ENCODE measurements at regions not wholly inside any gene's neighbourhood (a gene's known extent, or its start where the extent isn't known, plus 50 kb on each side); places are given as distances from the start of the nearest gene placed in this dataset.

- H3K9me3 ChIP-seq, result no peaks in the 10 kb centered on the region
- H3K36me3 ChIP-seq, result no peaks in the 10 kb centered on the region
- TF ChIP-seq POLR2A (IDR thresholded peaks at IDR 0.05) (no peak), CTCF (IDR thresholded peaks at IDR 0.05) (no peak)
- 94 to 95% methylated on average over 2 of the region's 2 CpGs for WGBS, 2 donors
- no peaks in the 10 kb centered on the region for H3K27me3 ChIP-seq
- H3K27ac ChIP-seq, result no peak overlapping the region
- H3K4me3 ChIP-seq (replicated peaks in 1 of 3), result no peak overlapping the region
- intact Hi-C loops (cut with DNase I), result no loop called here
- no peak for DNase-seq
- H3K4me1 ChIP-seq, result no peaks in the 10 kb centered on the region
These were observed 300.5 kb upstream of the KIF2A start for GRCh38 chr5:62005551-62005950.

- intact Hi-C loops (cut with DNase I), result no loop called here
- TF ChIP-seq POLR2A (IDR thresholded peaks at IDR 0.05) (no peak), CTCF (IDR thresholded peaks at IDR 0.05) (no peak)
- Histone ChIP-seq H3K27ac (no peak overlapping the region), H3K9me3 (no peaks in the 10 kb centered on the region), H3K4me1 (no peaks in the 10 kb centered on the region), H3K4me3 (replicated peaks in 1 of 3) (no peak overlapping the region), H3K27me3 (no peaks in the 10 kb centered on the region), H3K36me3 (no peaks in the 10 kb centered on the region)
- 79 to 88% methylated on average over 3 of the region's 3 CpGs for WGBS, 2 donors
- no peak for DNase-seq
These were observed 298.5 kb upstream of the KIF2A start for GRCh38 chr5:62007457-62007856.

- intact Hi-C loops (cut with DNase I), result no loop called here
- H3K27ac ChIP-seq, result no peak overlapping the region
- H3K4me1 ChIP-seq, result no peaks in the 10 kb centered on the region
- no peaks in the 10 kb centered on the region for H3K36me3 ChIP-seq
- DNase-seq, result no peak
- H3K9me3 ChIP-seq, result no peaks in the 10 kb centered on the region
- H3K27me3 ChIP-seq, result no peaks in the 10 kb centered on the region
- TF ChIP-seq CTCF (IDR thresholded peaks at IDR 0.05) (no peak), POLR2A (IDR thresholded peaks at IDR 0.05) (no peak)
- no peak overlapping the region for H3K4me3 ChIP-seq (replicated peaks in 1 of 3)
- 33 to 49% methylated on average over 5 of the region's 5 CpGs for WGBS, 2 donors
These were observed 294.8 kb upstream of the KIF2A start for GRCh38 chr5:62011089-62011664.

GRCh38 chr5:62017092-62017491 is 288.9 kb upstream of the KIF2A start:
- H3K4me3 ChIP-seq (replicated peaks in 1 of 3), result no peak overlapping the region
- H3K27ac ChIP-seq, result no peak overlapping the region
- no peaks in the 10 kb centered on the region for H3K36me3 ChIP-seq
- TF ChIP-seq POLR2A (IDR thresholded peaks at IDR 0.05) (no peak), CTCF (IDR thresholded peaks at IDR 0.05) (no peak)
- no peaks in the 10 kb centered on the region for H3K9me3 ChIP-seq
- H3K4me1 ChIP-seq, result no peaks in the 10 kb centered on the region
- H3K27me3 ChIP-seq, result no peaks in the 10 kb centered on the region
- 77 to 82% methylated on average over 1 of the region's 1 CpG for WGBS, 2 donors
- intact Hi-C loops (cut with DNase I), result no loop called here
- no peak for DNase-seq

- Histone ChIP-seq H3K9me3 (no peaks in the 10 kb centered on the region), H3K4me3 (replicated peaks in 1 of 3) (no peak overlapping the region), H3K36me3 (no peaks in the 10 kb centered on the region), H3K4me1 (no peaks in the 10 kb centered on the region), H3K27ac (no peak overlapping the region), H3K27me3 (no peaks in the 10 kb centered on the region)
- DNase-seq, result no peak
- TF ChIP-seq CTCF (IDR thresholded peaks at IDR 0.05), result no peak
- TF ChIP-seq POLR2A (IDR thresholded peaks at IDR 0.05), result no peak
- intact Hi-C loops (cut with DNase I), result no loop called here
- WGBS, 2 donors, result 78 to 83% methylated on average over 2 of the region's 2 CpGs
These were observed 276.7 kb upstream of the KIF2A start for GRCh38 chr5:62029303-62029702.
